Mesodermal cell (in vitro differentiated cells): ENCODE measurements at regions not wholly inside any gene's neighbourhood (a gene's known extent, or its start where the extent isn't known, plus 50 kb on each side); places are given as distances from the start of the nearest gene placed in this dataset.

ENCODE experiments used
- H3K27ac ChIP-seq: 2 replicates; pipeline ENCODE4 v1.7.0; 2013; ENCODE audit warnings: mild to moderate bottlenecking, low read depth, low read length, moderate library complexity; ENCODE audit not compliant: severe bottlenecking
- H3K36me3 ChIP-seq: 2 replicates; pipeline ENCODE4 v1.7.1; 2013; ENCODE audit warnings: mild to moderate bottlenecking, low read length, moderate library complexity; ENCODE audit not compliant: control insufficient read depth, insufficient read depth
- H3K4me1 ChIP-seq: one replicate; pipeline ENCODE4 v1.7.1; 2013; ENCODE audit warnings: mild to moderate bottlenecking, low read length; ENCODE audit not compliant: insufficient read depth, control insufficient read depth, poor library complexity, severe bottlenecking
- H3K4me3 ChIP-seq: 2 replicates; pipeline ENCODE4 v1.7.0; 2013; ENCODE audit warnings: low read length, control low read depth, mild to moderate bottlenecking; ENCODE audit not compliant: insufficient read depth, poor library complexity, severe bottlenecking; ENCODE audit errors: extremely low read depth
- H3K9me3 ChIP-seq: 2 replicates; pipeline ENCODE4 v1.7.1; 2013; ENCODE audit warnings: mild to moderate bottlenecking, low read length, moderate library complexity; ENCODE audit not compliant: control insufficient read depth
- WGBS, 2 experiments: methylation state at CpG; one replicate each; pipeline ENCODE4 v1.1.5; 2013; ENCODE audit warnings: missing lambda C conversion rate in 2 of 2; ENCODE audit not compliant: insufficient coverage in 2 of 2; 5-methylcytosine and 5-hydroxymethylcytosine counted together

DNA sequence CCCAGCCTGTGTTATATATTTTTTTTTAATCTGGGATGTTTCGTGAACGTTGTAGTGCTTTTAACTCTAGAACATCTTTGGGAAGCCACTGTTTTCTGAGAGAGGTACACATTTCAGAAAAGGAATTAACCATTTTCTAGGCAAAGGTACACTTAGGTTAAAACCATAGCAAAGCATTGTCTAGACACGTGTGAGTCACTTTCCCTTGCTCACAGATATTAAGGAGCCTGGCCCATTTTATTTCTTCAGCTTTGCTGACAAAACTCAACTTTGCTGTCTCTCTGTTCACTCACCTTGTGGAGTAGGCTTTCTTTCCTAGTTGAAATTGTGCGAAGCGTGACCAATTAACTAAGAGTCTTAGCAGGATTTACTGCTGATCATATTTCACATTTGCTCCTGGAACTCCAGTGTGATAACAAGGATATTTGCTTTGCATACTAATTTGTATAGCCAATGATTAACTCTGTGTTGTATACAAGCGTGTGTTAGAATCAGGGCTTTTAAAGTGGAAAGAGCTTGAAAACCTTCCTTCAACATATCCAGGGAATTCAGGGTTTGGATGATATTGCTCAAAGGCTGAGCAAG is 215.0 kb upstream of the AGAP1 start:
- 81 to 96% methylated on average over 3 of the region's 6 CpGs for WGBS, 2 experiments
- no peaks in the 10 kb centered on the region for H3K4me1 ChIP-seq
- H3K9me3 ChIP-seq, result no peaks in the 10 kb centered on the region
- no peak overlapping the region for H3K4me3 ChIP-seq
- H3K27ac ChIP-seq, result no peak overlapping the region
- H3K36me3 ChIP-seq, result no peaks in the 10 kb centered on the region

DNA sequence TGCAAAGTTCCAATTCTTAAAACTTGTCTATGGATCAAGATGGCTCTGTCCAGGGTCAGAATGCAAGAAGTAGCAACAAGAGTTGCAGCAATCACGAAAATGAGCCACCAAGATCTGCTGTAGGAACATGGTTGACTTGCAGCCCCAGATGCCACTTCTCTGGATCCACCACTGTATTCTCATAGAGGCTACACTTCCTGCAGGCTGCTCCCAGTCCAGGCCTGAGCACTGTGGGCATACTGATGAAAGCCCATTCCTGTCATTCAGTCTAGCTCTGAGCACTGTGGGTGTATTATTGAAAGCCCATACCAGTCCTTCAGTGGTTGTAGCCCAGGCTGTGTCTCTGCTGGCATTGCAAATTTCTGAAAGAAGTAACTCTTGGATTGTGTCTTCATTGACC is 213.9 kb upstream of the AGAP1 start:
- Histone ChIP-seq H3K9me3 (no peaks in the 10 kb centered on the region), H3K36me3 (no peaks in the 10 kb centered on the region), H3K4me3 (no peak overlapping the region), H3K4me1 (no peaks in the 10 kb centered on the region), H3K27ac (no peak overlapping the region)
- whole genome bisulfite sequencing, 2 experiments, result 88% methylated on average over 1 of the region's 1 CpG

DNA sequence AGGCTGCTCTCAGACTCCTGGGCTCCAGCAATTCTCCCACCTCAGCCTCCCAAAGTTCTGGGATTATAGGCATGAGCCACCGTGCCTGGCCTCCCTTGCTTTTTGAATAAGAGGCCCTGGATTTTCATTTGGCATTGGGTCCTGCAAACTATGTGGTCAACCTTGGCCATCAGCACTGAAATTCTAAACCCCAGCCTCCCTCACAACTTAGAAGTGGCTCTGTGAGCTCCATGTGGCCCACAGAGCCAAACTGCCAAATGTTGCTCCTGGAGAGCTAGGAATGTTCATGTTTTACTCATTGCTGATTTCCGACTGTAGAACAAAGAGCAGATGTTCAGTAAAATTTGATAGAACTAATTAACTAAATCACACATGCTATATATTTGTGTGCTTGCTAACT is 210.6 kb upstream of the AGAP1 start:
- Histone ChIP-seq H3K4me1 (no peaks in the 10 kb centered on the region), H3K9me3 (no peaks in the 10 kb centered on the region), H3K36me3 (no peaks in the 10 kb centered on the region), H3K4me3 (no peak overlapping the region), H3K27ac (no peak overlapping the region)
- 67 to 82% methylated on average over 1 of the region's 2 CpGs for WGBS, 2 experiments

DNA sequence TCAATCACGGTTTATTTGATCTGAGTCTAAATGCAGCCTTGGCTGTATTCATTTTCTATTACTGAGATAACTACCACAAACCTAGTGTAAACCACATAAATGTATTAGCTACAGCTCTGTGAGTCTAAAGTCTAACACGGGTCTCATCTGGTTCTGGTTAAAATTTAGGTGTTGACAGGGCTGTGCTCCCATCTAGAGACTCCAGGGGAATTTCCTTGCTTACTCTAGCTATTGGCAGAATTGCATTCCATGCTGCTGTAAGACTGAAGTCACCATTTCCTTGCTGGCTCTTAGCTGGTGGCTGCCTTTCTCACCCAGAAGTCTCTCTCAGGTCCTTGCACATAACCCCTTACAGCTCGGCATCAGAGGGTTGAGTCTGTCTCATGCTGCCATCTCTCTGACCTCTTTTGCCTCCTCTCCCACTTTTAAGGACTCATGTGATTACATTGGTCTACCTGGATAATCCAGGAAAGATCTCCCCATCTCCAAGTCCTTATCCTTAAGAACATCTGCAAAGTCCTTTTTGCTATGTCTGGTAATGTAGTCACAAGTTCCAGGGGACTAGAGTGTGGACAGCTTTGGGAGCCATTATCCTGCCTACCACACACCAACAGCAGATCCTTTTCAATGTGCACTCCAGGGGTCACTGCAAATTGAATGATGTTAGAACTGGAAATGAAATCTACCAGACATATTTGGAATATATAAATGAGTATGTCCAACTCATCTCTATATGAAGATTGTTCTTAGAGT is 207.0 kb upstream of the AGAP1 start:
- no peaks in the 10 kb centered on the region for H3K4me1 ChIP-seq
- H3K4me3 ChIP-seq, result no peak overlapping the region
- WGBS, 2 experiments, result 87 to 94% methylated on average over 3 of the region's 3 CpGs
- no peaks in the 10 kb centered on the region for H3K36me3 ChIP-seq
- H3K27ac ChIP-seq, result no peak overlapping the region
- H3K9me3 ChIP-seq, result no peaks in the 10 kb centered on the region

DNA sequence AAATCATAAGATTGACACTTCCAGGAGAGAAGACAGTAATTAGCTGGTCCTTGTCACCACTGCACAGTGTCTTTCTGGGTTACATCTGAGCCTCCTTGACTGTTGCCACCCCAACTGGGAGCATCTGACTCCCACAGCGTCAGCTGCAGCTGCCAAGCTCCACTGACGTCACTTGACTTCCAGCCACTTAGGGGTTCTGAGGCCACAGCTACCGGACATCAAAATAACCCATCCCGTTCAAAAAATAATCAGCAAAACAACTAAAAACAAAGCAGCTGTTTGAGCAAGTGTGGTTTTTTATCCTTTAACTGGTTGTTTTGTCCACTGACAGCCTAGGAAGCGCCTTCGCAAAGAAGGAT is 206.5 kb upstream of the AGAP1 start:
- 80 to 84% methylated on average over 4 of the region's 6 CpGs for WGBS, 2 experiments
- no peaks in the 10 kb centered on the region for H3K9me3 ChIP-seq
- H3K27ac ChIP-seq, result no peak overlapping the region
- no peak overlapping the region for H3K4me3 ChIP-seq
- H3K4me1 ChIP-seq, result no peaks in the 10 kb centered on the region
- no peaks in the 10 kb centered on the region for H3K36me3 ChIP-seq

DNA sequence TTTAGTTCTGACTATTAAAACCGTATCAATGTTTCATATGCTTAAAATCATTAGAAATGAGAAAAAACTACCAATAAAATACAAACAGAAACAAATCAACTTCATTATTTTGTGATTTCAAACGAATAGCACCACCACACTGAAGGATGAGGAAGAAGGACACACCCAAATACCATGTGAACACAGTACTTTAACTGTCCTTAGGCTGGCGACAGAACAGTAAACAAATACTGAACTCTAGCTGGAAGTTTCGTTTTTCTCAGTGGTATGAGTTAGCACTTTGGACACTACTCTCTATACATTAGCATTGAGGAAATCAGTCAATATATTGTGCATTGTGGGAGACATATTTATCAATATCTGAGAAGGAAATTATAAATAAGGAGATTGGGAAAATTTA is 202.4 kb upstream of the AGAP1 start:
- no peaks in the 10 kb centered on the region for H3K36me3 ChIP-seq
- no peak overlapping the region for H3K27ac ChIP-seq
- H3K9me3 ChIP-seq, result no peaks in the 10 kb centered on the region
- H3K4me1 ChIP-seq, result no peaks in the 10 kb centered on the region
- WGBS, 2 experiments, result 100% methylated on average over 1 of the region's 4 CpGs
- H3K4me3 ChIP-seq, result no peak overlapping the region

DNA sequence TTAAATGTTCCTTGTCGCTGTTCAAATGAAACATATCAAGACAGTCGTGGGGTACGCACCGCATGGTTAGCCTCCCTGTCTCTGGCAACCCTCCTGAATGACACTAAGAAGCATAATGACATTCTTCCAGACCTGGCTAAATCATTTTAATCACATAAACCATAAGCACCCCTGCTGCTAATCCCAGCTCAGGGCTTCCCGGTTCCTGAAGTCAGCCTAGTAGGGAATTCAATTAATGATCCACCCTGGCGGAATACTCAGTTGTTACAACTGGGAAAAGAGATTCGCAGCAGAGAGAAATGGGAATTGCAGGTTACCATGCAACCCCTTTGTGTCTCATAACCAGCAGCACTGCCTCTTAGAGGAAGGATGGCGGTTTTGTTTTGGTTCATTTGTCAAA is 200.8 kb upstream of the AGAP1 start:
- no peaks in the 10 kb centered on the region for H3K4me1 ChIP-seq
- H3K9me3 ChIP-seq, result no peaks in the 10 kb centered on the region
- no peak overlapping the region for H3K4me3 ChIP-seq
- no peaks in the 10 kb centered on the region for H3K36me3 ChIP-seq
- WGBS, 2 experiments, result 94 to 96% methylated on average over 7 to 8 of the region's 8 CpGs
- no peak overlapping the region for H3K27ac ChIP-seq

DNA sequence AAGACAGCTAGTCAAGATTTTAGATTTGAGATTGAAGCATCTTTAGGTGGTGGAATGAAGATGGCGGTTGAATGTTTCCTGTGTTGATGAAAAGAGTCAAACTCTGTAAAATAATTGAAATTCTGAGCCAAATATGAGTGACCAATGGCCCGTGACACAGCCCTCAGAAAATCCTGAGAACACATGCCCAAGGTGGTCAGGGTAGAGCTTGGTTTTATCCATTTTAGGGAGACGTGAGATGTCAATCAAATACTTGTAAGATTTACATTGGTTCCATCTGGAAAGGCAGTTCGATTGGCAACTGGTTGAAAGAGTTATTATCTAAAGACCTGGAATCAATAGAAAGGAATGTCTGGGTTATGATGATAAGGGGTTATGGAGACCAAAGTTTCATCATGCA is 198.0 kb upstream of the AGAP1 start:
- 83 to 90% methylated on average over 3 to 4 of the region's 4 CpGs for WGBS, 2 experiments
- Histone ChIP-seq H3K4me3 (no peak overlapping the region), H3K4me1 (no peaks in the 10 kb centered on the region), H3K27ac (no peak overlapping the region), H3K9me3 (no peaks in the 10 kb centered on the region), H3K36me3 (no peaks in the 10 kb centered on the region)

DNA sequence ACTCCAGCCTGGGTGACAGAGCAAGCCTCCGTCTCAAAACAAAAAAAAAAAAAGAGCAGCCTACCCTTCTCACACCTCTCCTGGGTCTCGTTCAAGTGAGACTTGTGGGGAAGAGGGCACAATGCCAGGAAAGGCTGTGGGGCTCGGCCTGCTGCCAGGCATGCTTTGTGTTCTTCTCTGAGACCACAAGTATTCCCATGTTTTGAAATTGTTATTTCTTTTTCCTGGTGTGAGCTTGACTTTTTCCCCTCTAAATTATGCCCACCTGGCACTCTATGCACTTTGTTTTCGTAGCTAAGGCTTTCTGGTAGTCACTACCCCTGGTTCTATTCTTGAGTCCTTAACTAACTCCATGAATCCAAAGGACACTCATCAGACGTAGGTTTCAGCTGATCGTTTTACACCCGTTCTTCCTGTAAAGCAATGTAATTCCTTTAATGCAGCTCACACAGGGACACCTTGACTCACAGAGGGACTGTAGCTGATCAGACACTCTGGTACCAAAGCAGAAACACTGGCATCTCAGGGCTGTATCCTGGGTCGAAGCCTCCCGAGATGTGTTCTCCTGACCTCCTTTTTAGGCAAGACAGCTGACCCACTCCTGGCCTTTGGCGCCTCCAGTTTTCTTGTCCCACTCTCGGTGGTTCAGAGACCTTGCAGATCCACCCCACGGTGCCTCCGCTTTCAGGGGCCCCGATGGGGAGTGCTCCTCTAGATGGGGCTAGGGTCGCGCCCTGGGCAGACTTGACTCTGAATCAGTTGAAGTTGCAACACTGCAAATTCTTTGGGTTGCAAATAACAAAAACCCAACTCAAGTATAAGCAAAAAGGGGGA is 193.3 kb upstream of the AGAP1 start:
- no peak overlapping the region for H3K4me3 ChIP-seq
- 92 to 98% methylated on average over 10 to 12 of the region's 16 CpGs for WGBS, 2 experiments
- no peaks in the 10 kb centered on the region for H3K36me3 ChIP-seq
- no peaks in the 10 kb centered on the region for H3K9me3 ChIP-seq
- no peak overlapping the region for H3K27ac ChIP-seq
- H3K4me1 ChIP-seq, result no peaks in the 10 kb centered on the region

DNA sequence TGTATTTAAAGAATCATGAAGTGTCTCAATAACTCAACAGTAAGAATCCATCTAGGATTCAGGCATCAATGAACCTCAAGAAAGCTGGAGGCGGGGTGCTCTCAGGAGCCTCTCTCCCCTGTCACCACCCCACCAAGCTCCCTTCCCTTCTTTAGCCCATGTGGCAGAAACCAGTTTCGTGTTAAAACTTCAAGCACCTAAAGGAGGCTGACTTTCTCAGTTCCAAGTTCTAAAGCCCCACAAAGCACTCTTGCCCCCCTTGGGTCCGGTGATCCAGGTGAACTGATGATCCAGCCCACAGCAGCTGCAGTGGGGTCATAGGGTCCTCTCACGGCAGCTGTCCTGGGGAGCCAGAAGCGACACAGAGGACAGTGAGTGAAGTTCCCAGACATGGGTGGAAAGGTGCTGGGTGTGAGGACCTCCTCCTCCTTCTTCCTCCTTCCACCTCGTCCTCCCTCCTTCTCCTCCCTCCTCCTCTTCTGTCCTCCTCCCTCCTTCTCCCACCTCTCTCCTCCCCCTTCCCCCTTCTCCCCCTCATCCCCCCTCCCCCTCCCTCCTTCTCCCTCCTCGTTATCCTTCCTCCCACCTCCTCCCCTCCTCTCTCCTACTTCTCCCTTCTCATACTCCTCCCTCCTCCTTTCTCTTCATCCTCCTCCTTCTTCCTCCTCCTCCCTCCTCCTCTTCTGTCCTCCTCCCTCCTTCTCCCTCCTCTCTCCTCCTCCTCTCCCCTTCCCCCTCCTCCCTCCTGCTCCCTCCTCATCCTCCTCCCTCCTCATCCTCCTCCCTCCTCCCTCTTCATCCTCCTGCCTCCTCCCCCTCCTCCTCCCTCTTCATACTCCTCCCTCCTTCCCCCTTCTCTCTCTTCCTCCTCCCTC is 192.4 kb upstream of the AGAP1 start:
- Histone ChIP-seq H3K9me3 (no peaks in the 10 kb centered on the region), H3K36me3 (no peaks in the 10 kb centered on the region)
- WGBS, 2 experiments, result 85% methylated on average over 5 of the region's 7 CpGs

More for the DNA sequence above, 192.4 kb upstream of the AGAP1 start:
- Histone ChIP-seq H3K4me3 (no peak overlapping the region), H3K4me1 (no peaks in the 10 kb centered on the region), H3K27ac (no peak overlapping the region)
